Activated naive CD4-positive, alpha-beta T cell treated with anti-CD3 and anti-CD28 coated beads, Interleukin-2, amount 10 ng/mL, durations not matched to agents 7 days and 5 days (primary cell): ENCODE measurements at regions not wholly inside any gene's neighbourhood (a gene's known extent, or its start where the extent isn't known, plus 50 kb on each side); places are given as distances from the start of the nearest gene placed in this dataset.
"Not testable (repeated sequence)": the region's sequence is repeated elsewhere in the genome, so short reads cannot be mapped to it uniquely, and the experiment has no call there.

ENCODE experiments used
- CTCF ChIA-PET: fragments of 350-600 bp; sonication (Branson Sonifier 250); formaldehyde crosslinking; loops from one replicate; lab custom pipeline; 2021; ENCODE audit warnings: antibody characterized with exemption; lab: Charles Lee
- DNase-seq: peaks from one replicate; pipeline ENCODE4 v3.0.0-alpha.2; 2020
- H3K27ac Mint-ChIP-seq: one replicate; pipeline ENCODE4 v1.8.0; 2021; ENCODE audit warnings: mild to moderate bottlenecking, moderate library complexity, mixed read lengths
- H3K27me3 Mint-ChIP-seq: one replicate; pipeline ENCODE4 v1.8.0; 2021; ENCODE audit warnings: mild to moderate bottlenecking, mixed read lengths
- H3K36me3 Mint-ChIP-seq: one replicate; pipeline ENCODE4 v1.8.0; 2021; ENCODE audit warnings: mixed read lengths
- H3K4me1 Mint-ChIP-seq: one replicate; pipeline ENCODE4 v1.8.0; 2021; ENCODE audit warnings: mixed read lengths
- H3K4me3 Mint-ChIP-seq: one replicate; pipeline ENCODE4 v1.8.0; 2021; ENCODE audit warnings: mild to moderate bottlenecking, moderate library complexity, mixed read lengths
- H3K9me3 Mint-ChIP-seq: one replicate; pipeline ENCODE4 v1.8.0; 2021; ENCODE audit warnings: mixed read lengths

DNA sequence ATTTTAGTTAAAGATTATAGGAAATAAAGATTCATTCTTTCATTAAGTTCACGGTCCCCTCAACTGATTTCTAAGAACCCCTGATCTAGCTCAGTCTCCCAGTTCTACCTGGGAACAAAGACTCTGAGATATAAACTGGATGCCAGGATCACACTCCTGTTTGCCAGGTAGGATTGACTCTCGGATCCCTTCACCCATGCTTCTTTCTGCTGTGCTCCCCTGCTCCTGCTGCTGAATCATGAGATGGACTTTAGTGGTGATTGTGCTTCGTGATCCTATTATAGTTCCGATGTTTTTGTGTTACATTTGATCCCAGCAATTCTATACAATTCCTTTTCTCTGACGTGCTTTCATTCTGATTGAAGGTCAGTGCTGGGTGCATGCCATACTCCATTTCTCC, 733.1 kb upstream of the TPTE start:
- H3K4me3 Mint-ChIP-seq, DNase-seq, H3K4me1 Mint-ChIP-seq, H3K36me3 Mint-ChIP-seq, H3K27me3 Mint-ChIP-seq, CTCF ChIA-PET, H3K27ac Mint-ChIP-seq: not testable (repeated sequence)
- peaks cover 53% of the 10 kb centered on the region for H3K9me3 Mint-ChIP-seq

GRCh38 chr21:9790354-9790753, 731.0 kb upstream of the TPTE start:
- H3K36me3 Mint-ChIP-seq, H3K27ac Mint-ChIP-seq, CTCF ChIA-PET, H3K4me3 Mint-ChIP-seq, H3K4me1 Mint-ChIP-seq, H3K27me3 Mint-ChIP-seq, DNase-seq: not testable (repeated sequence)
- peaks cover 52% of the 10 kb centered on the region for H3K9me3 Mint-ChIP-seq

- peaks cover 57% of the 10 kb centered on the region for H3K9me3 Mint-ChIP-seq
- CTCF ChIA-PET, H3K36me3 Mint-ChIP-seq, DNase-seq, H3K27ac Mint-ChIP-seq, H3K4me1 Mint-ChIP-seq, H3K4me3 Mint-ChIP-seq, H3K27me3 Mint-ChIP-seq: not testable (repeated sequence)
These were observed 729.9 kb upstream of the TPTE start for GRCh38 chr21:9791453-9791852.

GRCh38 chr21:9795291-9795690, 726.1 kb upstream of the TPTE start:
- DNase-seq, H3K27ac Mint-ChIP-seq, H3K36me3 Mint-ChIP-seq, H3K27me3 Mint-ChIP-seq, CTCF ChIA-PET, H3K4me3 Mint-ChIP-seq, H3K4me1 Mint-ChIP-seq: not testable (repeated sequence)
- peaks cover 32% of the 10 kb centered on the region for H3K9me3 Mint-ChIP-seq

GRCh38 chr21:9796293-9796692, 725.1 kb upstream of the TPTE start:
- H3K27ac Mint-ChIP-seq, H3K4me1 Mint-ChIP-seq, CTCF ChIA-PET, DNase-seq, H3K36me3 Mint-ChIP-seq, H3K27me3 Mint-ChIP-seq, H3K4me3 Mint-ChIP-seq: not testable (repeated sequence)
- peaks cover 32% of the 10 kb centered on the region for H3K9me3 Mint-ChIP-seq

DNA sequence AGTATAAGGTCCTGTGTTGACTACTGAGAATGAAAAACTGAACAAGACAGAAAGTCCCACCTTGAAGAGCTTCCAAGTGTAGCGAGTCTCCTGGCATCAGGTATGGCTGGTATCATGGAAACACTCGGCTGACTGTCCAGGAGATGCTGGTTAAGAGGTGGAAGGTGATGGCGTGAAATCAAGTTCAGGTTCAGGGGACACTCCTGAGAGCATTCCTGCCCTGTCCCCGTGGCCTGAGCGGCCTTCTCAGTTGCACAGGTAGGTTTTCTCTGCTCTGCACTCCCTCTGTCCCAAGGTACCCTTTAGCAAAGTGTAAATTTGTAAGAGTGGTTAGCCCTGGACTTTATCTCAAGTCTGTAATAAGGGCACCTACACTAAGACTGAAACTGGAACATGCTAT, 713.7 kb upstream of the TPTE start:
- H3K27me3 Mint-ChIP-seq, CTCF ChIA-PET, H3K27ac Mint-ChIP-seq, H3K4me3 Mint-ChIP-seq, H3K9me3 Mint-ChIP-seq, H3K4me1 Mint-ChIP-seq, H3K36me3 Mint-ChIP-seq, DNase-seq: not testable (repeated sequence)

DNA sequence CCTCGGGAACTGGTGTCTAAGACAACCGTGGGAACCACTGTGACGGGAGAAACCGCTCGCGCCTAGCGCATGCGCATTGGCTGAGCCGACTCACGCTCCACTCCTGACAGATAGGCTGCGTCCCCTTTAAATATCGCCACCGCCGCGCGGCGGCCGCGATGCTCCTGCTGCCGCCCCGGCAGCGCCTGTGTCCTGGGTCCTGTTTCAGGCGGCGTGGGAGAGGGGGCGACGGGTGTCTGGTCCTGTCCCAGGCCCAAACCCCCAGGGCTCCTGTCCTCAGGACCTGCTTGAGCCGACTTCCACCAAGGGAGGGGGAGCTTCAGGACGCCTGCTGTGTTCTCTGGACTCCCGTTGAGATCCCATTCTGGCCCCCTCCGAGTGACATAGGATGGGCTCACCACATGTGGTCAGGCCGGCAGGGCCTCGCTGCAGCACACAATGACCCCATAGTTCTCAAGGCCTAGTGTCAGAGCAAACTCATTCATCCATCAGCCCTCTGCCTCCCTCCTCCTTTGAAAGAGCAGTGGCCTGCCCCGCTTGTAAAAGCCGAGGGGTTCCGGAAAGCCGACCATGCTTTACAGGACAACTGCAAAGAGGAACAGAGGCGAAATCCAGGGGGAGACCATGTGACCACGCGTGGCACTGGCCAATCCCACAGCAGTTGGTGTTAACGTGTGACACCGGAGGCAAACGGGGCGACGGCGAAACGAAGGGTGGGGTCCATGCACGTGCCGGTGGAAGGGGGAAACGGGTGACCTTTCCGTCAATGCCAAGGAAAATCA, 710.0 kb upstream of the TPTE start:
- H3K27me3 Mint-ChIP-seq, H3K4me1 Mint-ChIP-seq, DNase-seq, H3K27ac Mint-ChIP-seq, H3K36me3 Mint-ChIP-seq, CTCF ChIA-PET, H3K4me3 Mint-ChIP-seq, H3K9me3 Mint-ChIP-seq: not testable (repeated sequence)

DNA sequence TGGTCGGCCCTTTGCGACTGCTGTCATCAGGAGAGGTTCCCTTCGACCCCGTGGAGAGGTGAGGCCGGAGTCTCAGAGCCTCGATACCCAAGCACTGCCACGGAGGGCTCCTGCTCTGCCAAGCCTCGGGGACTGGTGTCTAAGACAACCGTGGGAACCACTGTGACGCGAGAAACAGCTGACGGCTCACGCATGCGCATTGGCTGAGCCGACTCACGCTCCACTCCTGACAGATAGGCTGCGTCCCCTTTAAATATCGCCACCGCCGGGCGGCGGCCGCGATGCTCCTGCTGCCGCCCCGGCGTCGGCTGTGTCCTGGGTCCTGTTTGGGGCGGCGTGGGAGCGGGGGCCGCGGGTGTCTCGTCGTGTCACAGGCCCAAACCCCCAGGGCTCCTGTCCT, 708.9 kb upstream of the TPTE start:
- DNase-seq, H3K27me3 Mint-ChIP-seq, H3K27ac Mint-ChIP-seq, CTCF ChIA-PET, H3K9me3 Mint-ChIP-seq, H3K4me3 Mint-ChIP-seq, H3K4me1 Mint-ChIP-seq, H3K36me3 Mint-ChIP-seq: not testable (repeated sequence)

GRCh38 chr21:9813894-9814814, 707.2 kb upstream of the TPTE start:
- DNase-seq, H3K27ac Mint-ChIP-seq, H3K36me3 Mint-ChIP-seq, H3K4me3 Mint-ChIP-seq, H3K27me3 Mint-ChIP-seq, H3K4me1 Mint-ChIP-seq, CTCF ChIA-PET, H3K9me3 Mint-ChIP-seq: not testable (repeated sequence)

GRCh38 chr21:9815181-9815789, 706.1 kb upstream of the TPTE start:
- H3K27ac Mint-ChIP-seq, CTCF ChIA-PET, DNase-seq, H3K4me3 Mint-ChIP-seq, H3K9me3 Mint-ChIP-seq, H3K27me3 Mint-ChIP-seq, H3K36me3 Mint-ChIP-seq, H3K4me1 Mint-ChIP-seq: not testable (repeated sequence)

GRCh38 chr21:9816734-9817334, 704.5 kb upstream of the TPTE start:
- H3K27ac Mint-ChIP-seq, DNase-seq, H3K9me3 Mint-ChIP-seq, CTCF ChIA-PET, H3K4me3 Mint-ChIP-seq, H3K36me3 Mint-ChIP-seq, H3K27me3 Mint-ChIP-seq, H3K4me1 Mint-ChIP-seq: not testable (repeated sequence)

DNA sequence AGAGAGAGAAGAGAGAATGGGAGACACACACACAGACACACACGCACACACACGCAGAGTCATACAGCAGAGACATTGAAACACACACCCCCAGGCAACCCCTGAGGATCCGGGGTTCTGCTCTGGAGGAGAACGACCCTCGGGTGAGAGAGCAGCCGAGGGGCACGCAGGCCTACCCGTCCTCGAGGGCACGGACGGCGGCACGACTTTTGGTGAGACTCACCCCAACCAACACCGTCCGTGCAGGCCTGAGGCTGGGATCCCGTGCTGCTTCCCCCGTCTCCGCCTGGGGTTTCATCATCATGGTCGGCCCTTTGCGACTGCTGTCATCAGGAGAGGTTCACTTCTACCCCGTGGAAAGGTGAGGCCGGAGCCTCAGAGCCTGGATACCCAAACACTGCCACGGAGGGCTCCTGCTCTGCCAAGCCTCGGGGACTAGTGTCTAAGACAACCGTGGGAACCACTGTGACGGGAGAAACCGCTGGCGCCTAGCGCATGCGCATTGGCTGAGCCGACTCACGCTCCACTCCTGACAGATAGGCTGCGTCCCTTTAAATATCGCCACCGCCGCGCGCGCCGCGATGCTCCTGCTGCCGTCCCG, 703.4 kb upstream of the TPTE start:
- H3K4me1 Mint-ChIP-seq, DNase-seq, H3K4me3 Mint-ChIP-seq, H3K9me3 Mint-ChIP-seq, H3K36me3 Mint-ChIP-seq, H3K27me3 Mint-ChIP-seq, CTCF ChIA-PET, H3K27ac Mint-ChIP-seq: not testable (repeated sequence)

DNA sequence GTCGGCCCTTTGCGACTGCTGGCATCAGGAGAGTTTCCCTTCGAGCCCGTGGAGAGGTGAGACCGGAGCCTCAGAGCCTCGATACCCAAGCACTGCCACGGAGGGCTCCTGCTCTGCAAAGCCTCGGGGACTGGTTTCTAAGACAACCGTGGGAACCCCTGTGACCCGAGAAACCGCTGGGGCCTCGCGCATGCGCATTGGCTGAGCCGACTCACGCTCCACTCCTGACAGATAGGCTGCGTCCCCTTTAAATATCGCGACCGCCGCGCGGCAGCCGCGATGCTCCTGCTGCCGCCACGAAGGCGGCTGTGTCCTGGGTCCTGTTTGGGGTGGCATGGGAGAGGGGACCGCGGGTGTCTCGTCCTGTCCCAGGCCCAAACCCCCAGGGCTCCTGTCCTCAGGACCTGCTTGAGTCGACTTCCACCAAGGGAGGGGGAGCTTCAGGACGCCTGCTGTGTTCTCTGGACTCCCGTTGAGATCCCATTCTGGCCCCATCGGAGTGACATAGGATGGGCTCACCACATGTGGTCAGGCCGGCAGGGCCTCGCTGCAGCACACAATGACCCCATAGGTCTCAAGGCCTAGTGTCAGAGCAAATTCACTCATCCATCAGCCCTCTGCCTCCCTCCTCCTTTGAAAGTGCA, 701.7 kb upstream of the TPTE start:
- H3K27me3 Mint-ChIP-seq, H3K4me3 Mint-ChIP-seq, CTCF ChIA-PET, H3K27ac Mint-ChIP-seq, H3K9me3 Mint-ChIP-seq, H3K4me1 Mint-ChIP-seq, DNase-seq, H3K36me3 Mint-ChIP-seq: not testable (repeated sequence)

GRCh38 chr21:9820579-9820978, 700.8 kb upstream of the TPTE start:
- H3K9me3 Mint-ChIP-seq, H3K27ac Mint-ChIP-seq, DNase-seq, H3K36me3 Mint-ChIP-seq, H3K4me1 Mint-ChIP-seq, CTCF ChIA-PET, H3K27me3 Mint-ChIP-seq, H3K4me3 Mint-ChIP-seq: not testable (repeated sequence)
